ENCODE measurements at regions not wholly inside any gene's neighbourhood (a gene's known extent, or its start where the extent isn't known, plus 50 kb on each side); places are given as distances from the start of the nearest gene placed in this dataset.

DNA sequence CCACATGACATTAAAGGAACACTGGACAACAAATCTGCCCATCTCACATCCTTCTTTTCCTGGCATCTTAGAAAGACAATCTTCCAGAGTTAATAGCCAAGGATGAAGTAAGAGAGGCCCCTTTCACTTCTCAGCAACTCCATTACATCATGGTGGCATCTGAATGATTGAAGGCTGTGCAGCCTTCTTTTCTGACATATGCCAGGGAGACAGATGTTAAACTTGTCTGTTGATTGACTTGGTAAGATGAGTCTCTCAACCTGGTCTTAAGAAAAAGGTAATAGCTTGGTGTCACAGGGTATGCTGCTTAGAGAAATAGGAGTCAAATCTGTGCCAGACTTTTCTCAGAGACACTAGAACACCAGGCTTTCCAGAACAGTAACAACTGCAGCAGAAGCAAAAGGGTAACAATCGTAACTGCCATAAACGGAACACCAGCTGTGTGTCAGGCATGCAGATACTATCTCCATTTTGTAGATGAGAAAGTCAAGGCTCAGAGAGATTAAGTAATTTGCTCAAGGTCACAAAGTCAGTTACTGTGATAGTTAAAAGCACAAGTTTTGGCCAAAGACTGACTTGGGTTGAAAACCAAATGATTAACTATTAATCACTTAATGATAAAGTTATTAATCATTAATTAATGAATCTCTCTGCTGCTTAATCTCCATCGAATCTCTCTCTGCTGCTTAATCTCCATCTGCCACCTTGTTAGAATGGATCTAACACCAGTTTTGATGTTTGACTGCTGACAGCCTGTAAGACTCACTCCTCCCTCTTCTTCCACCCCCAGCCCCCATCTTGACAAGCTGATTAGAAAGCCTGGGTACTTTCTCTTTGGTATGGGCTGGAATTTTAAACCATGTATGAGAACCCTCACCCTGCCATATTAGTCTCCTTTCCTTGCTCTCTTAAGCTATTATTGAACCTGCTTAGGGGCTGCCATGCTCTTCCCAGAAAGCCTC lies 353.5 kb downstream of the ENC1 start (continued):
- TF ChIP-seq, protein P1, sequence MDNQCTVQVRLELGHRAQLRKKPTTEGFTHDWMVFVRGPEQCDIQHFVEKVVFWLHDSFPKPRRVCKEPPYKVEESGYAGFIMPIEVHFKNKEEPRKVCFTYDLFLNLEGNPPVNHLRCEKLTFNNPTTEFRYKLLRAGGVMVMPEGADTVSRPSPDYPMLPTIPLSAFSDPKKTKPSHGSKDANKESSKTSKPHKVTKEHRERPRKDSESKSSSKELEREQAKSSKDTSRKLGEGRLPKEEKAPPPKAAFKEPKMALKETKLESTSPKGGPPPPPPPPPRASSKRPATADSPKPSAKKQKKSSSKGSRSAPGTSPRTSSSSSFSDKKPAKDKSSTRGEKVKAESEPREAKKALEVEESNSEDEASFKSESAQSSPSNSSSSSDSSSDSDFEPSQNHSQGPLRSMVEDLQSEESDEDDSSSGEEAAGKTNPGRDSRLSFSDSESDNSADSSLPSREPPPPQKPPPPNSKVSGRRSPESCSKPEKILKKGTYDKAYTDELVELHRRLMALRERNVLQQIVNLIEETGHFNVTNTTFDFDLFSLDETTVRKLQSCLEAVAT (IDR thresholded peaks at IDR 0.05): no peak
- TF ChIP-seq CBFB (IDR thresholded peaks at IDR 0.05; ENCODE audit: low read depth) (no peak), RCOR1 (conservative IDR thresholded peaks at IDR 0.05; ENCODE audit: low read depth, low read length) (no peak), ZNF274 (IDR thresholded peaks at IDR 0.05; ENCODE audit: insufficient read depth, insufficient read length) (no peak), SKIL (IDR thresholded peaks at IDR 0.05; ENCODE audit: low read depth, poor library complexity, severe bottlenecking) (no peak), IKZF1 (conservative IDR thresholded peaks at IDR 0.05) (no peak)
- TF ChIP-seq, protein P2, sequence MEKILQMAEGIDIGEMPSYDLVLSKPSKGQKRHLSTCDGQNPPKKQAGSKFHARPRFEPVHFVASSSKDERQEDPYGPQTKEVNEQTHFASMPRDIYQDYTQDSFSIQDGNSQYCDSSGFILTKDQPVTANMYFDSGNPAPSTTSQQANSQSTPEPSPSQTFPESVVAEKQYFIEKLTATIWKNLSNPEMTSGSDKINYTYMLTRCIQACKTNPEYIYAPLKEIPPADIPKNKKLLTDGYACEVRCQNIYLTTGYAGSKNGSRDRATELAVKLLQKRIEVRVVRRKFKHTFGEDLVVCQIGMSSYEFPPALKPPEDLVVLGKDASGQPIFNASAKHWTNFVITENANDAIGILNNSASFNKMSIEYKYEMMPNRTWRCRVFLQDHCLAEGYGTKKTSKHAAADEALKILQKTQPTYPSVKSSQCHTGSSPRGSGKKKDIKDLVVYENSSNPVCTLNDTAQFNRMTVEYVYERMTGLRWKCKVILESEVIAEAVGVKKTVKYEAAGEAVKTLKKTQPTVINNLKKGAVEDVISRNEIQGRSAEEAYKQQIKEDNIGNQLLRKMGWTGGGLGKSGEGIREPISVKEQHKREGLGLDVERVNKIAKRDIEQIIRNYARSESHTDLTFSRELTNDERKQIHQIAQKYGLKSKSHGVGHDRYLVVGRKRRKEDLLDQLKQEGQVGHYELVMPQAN (conservative IDR thresholded peaks at IDR 0.05): no peak
